HepG2 (cell line): ENCODE measurements at regions not wholly inside any gene's neighbourhood (a gene's known extent, or its start where the extent isn't known, plus 50 kb on each side); places are given as distances from the start of the nearest gene placed in this dataset.

Experiments
- ATAC-seq: fragments of 200-7000 bp; cut with Tn5 transposase; 3 replicates; pipeline ENCODE4 v1.9.1; 2020; ENCODE audit warnings: mild to moderate bottlenecking, moderate library complexity
- BruUV-seq: library from RNA; stranded (reverse); fragments of 400-500 nt; replicated peaks from 2 replicates; lab custom pipeline; 2021; lab: Mats Ljungman, UMichigan
- CTCF ChIA-PET: fragments of 300-600 bp; formaldehyde crosslinking; extraction: SDS; loops from one replicate; lab custom pipeline; 2021; ENCODE audit warnings: low total read pairs, inconsistent platforms, low intra/inter-chr PET ratio; lab: Yijun Ruan, JAX
- POLR2A ChIA-PET: fragments of 350-600 bp; sonication (Branson Sonifier 250); formaldehyde crosslinking; loops from one replicate; lab custom pipeline; 2020; ENCODE audit warnings: antibody characterized with exemption, inconsistent platforms; lab: Yijun Ruan, JAX
- DNase-seq: peaks from one replicate; pipeline ENCODE4 v3.0.0-alpha.2; 2015; ENCODE audit warnings: low spot score
- FAIRE-seq: peaks from 3 replicates; lab custom pipeline; 2011; peaks lifted over from hg19 to GRCh38; lab: Jason Lieb, UNC
- H2AFZ ChIP-seq: one replicate; pipeline ENCODE4 v1.6.1; 2011; ENCODE audit warnings: low read length, inconsistent platforms
- H3K27ac ChIP-seq: fragments of 300-600 bp; 3 replicates; pipeline ENCODE4 v1.8.0; 2011; ENCODE audit warnings: mixed run types, mild to moderate bottlenecking, mixed read lengths, low read length, inconsistent platforms; ENCODE audit not compliant: insufficient read depth; ENCODE audit errors: extremely low read length
- H3K27me3 ChIP-seq, 2 experiments: fragments of 200-600 bp in 1 of 2; 2 replicates in 1 of 2; 3 replicates in 1 of 2; pipeline versions ENCODE4 v1.6.0 to v1.8.0; 2011; ENCODE audit warnings: low read length in 2 of 2, mild to moderate bottlenecking in 2 of 2, moderate library complexity in 2 of 2, inconsistent platforms in 1 of 2; ENCODE audit not compliant: insufficient read depth in 2 of 2, control insufficient read depth in 1 of 2
- H3K36me3 ChIP-seq, 2 experiments: fragments of 200-600 bp in 1 of 2; replicated peaks in 1 of 2; 2 replicates in 1 of 2; 3 replicates in 1 of 2; pipeline versions ENCODE4 v1.5.1 to v1.8.0; 2011; ENCODE audit warnings: low read length in 2 of 2, inconsistent platforms in 1 of 2; ENCODE audit not compliant: insufficient read depth in 2 of 2, control insufficient read depth in 1 of 2
- H3K4me1 ChIP-seq: 2 replicates; pipeline ENCODE4 v1.5.1; 2012; ENCODE audit warnings: low read length, inconsistent platforms; ENCODE audit not compliant: insufficient read depth
- H3K4me2 ChIP-seq: 2 replicates; pipeline ENCODE4 v1.6.0; 2011; ENCODE audit warnings: low read depth, low read length, inconsistent platforms
- H3K4me3 ChIP-seq, 3 experiments: fragments of 200-600 bp in 1 of 3; sonication (generic), shearing (Covaris generic) in 1 of 3; replicated peaks in 1 of 3; 2 replicates each; pipeline ENCODE4 v1.5.1; 2011 to 2016; ENCODE audit warnings: low read length in 3 of 3, inconsistent platforms in 2 of 3, low read depth in 2 of 3, mild to moderate bottlenecking in 2 of 3, control low read depth in 1 of 3, mixed read lengths in 1 of 3; ENCODE audit not compliant: insufficient read depth in 1 of 3
- H3K79me2 ChIP-seq: one replicate; pipeline ENCODE4 v1.6.1; 2011; ENCODE audit warnings: low read length, inconsistent platforms; ENCODE audit not compliant: insufficient read depth
- H3K9ac ChIP-seq: 2 replicates; pipeline ENCODE4 v1.6.0; 2011; ENCODE audit warnings: mild to moderate bottlenecking, low read depth, low read length, inconsistent platforms; ENCODE audit not compliant: insufficient read depth
- H3K9me3 ChIP-seq: 2 replicates; pipeline ENCODE4 v1.5.1; 2012; ENCODE audit warnings: mild to moderate bottlenecking, low read length
- H4K20me1 ChIP-seq: 2 replicates; pipeline ENCODE4 v1.6.0; 2011; ENCODE audit warnings: inconsistent platforms, mild to moderate bottlenecking, low read length, moderate library complexity; ENCODE audit not compliant: insufficient read depth
- GMEB1 ChIP-seq: sonication (generic); formaldehyde crosslinking; IDR thresholded peaks from 2 replicates; pipeline ENCODE4 v1.5.1; 2020; ENCODE audit warnings: missing genetic modification reagents, mild to moderate bottlenecking, borderline replicate concordance
- MATR3 ChIP-seq: sonication (generic); formaldehyde crosslinking; IDR thresholded peaks from 2 replicates; pipeline ENCODE4 v1.4.0; 2020; ENCODE audit warnings: missing genetic modification reagents
- ZNF101 ChIP-seq: sonication (generic); formaldehyde crosslinking; IDR thresholded peaks from 2 replicates; pipeline ENCODE4 v1.4.0; 2020; ENCODE audit warnings: mild to moderate bottlenecking, low read depth, missing genetic modification reagents, borderline replicate concordance
- ZNF501 ChIP-seq: sonication (generic); formaldehyde crosslinking; IDR thresholded peaks from 2 replicates; pipeline ENCODE4 v1.5.1; 2020; ENCODE audit warnings: mild to moderate bottlenecking, moderate library complexity, missing genetic modification reagents
- ZNF691 ChIP-seq: sonication (generic); formaldehyde crosslinking; IDR thresholded peaks from 2 replicates; pipeline ENCODE4 v1.4.0; 2020; ENCODE audit warnings: missing genetic modification reagents, low read depth, mild to moderate bottlenecking, borderline replicate concordance
- WGBS: methylation state at CpG from one replicate; pipeline ENCODE4 v1.1.6; 2017; ENCODE audit warnings: low lambda C conversion rate; 5-methylcytosine and 5-hydroxymethylcytosine counted together
- in situ Hi-C: cut with HindIII; loops from 2 replicates; pipeline ENCODE4 v1.10.0; 2017; ENCODE audit warnings: low pct_unique_long_range_greater_than_20kb; ENCODE audit not compliant: extremely low pct_ligation_motif_present
- intact Hi-C: fragments of 100-400 bp; cut with micrococcal nuclease; formaldehyde crosslinking; loops from one replicate; pipeline ENCODE4 v1.10.0; 2022; ENCODE audit not compliant: unreplicated experiment

GRCh38 chr6:44721954-44722578 lies 334.6 kb downstream of the CDC5L start:
- FAIRE-seq = no peak
- whole genome bisulfite sequencing = 2% methylated on average over 2 of the region's 2 CpGs
- no TSS peak for BruUV-seq

More at GRCh38 chr6:44721954-44722578, 334.6 kb downstream of the CDC5L start:
- no peak overlapping the region for H3K9ac ChIP-seq
- in situ Hi-C loops (no loop called here), intact Hi-C loops (no loop called here)
- H3K9me3 ChIP-seq = no peaks in the 10 kb centered on the region
- no peak for TF ChIP-seq ZNF101 (CRISPR knock-in tag)
- no peak for TF ChIP-seq MATR3 (CRISPR knock-in tag)
- TF ChIP-seq ZNF691 (CRISPR knock-in tag) = no peak
- no peak for TF ChIP-seq ZNF501
- TF ChIP-seq GMEB1 (CRISPR knock-in tag) = no peak
- DNase-seq = no peak
- no peaks in the 10 kb centered on the region for H4K20me1 ChIP-seq
- no peak overlapping the region for H3K4me2 ChIP-seq
- peaks cover 0 to 9% of the 10 kb centered on the region in 2 experiments; a peak in 1 of 5 replicates for H3K27me3 ChIP-seq
- no peak overlapping the region for H2AFZ ChIP-seq
- CTCF ChIA-PET = no interaction called here
- H3K4me1 ChIP-seq = no peaks in the 10 kb centered on the region
- POLR2A ChIA-PET = no interaction called here
- H3K79me2 ChIP-seq = no peaks in the 10 kb centered on the region
- H3K27ac ChIP-seq = no peak overlapping the region
- no peaks in the 10 kb centered on the region for H3K36me3 ChIP-seq
- no peak for ATAC-seq
- no peak overlapping the region for H3K4me3 ChIP-seq
